ENCODE measurements at regions not wholly inside any gene's neighbourhood (a gene's known extent, or its start where the extent isn't known, plus 50 kb on each side); places are given as distances from the start of the nearest gene placed in this dataset. TPM values are rescaled to one million over a fixed set of nuclear protein-coding genes. Genes with fewer than 3 reads are reported as not detected.
"Not testable (repeated sequence)": the region's sequence is repeated elsewhere in the genome, so short reads cannot be mapped to it uniquely, and the experiment has no call there.

DNA sequence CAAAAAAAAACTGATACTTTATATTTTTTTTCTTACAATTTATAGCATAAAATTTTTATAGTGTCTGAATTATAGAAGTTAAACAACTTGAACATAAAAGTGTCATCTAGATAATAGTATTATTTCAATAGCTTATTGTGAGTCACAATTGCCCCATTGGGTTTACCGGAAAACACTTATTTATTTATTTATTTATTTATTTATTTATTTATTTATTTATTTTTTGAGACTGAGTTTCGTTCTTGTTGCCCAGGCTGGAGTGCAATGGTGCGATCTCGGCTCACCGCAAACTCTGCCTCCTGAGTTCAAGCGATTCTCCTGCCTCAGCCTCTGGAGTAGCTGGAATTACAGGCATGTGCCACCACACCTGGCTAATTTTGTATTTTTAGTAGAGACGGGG, 61.4 kb upstream of the ZNF98 start:
- not testable (repeated sequence) for H3K4me3 ChIP-seq (ENCODE audit: low read length); H3K9ac ChIP-seq (ENCODE audit: low read length); H3K27me3 ChIP-seq (ENCODE audit: low read length); H3K4me1 ChIP-seq (ENCODE audit: low read length); H4K20me1 ChIP-seq (ENCODE audit: insufficient read depth, low read depth, low read length); H3K9me2 ChIP-seq (replicated peaks; ENCODE audit: insufficient read depth, low read length); H3K79me2 ChIP-seq (ENCODE audit: low read length); H2AFZ ChIP-seq (ENCODE audit: low read length); H3K4me2 ChIP-seq (ENCODE audit: low read depth, low read length, poor library complexity, severe bottlenecking); H3K36me3 ChIP-seq (ENCODE audit: insufficient read depth, low read length); DNase-seq; H3K27ac ChIP-seq (ENCODE audit: low read length)
- peaks cover 43% of the 10 kb centered on the region for H3K9me3 ChIP-seq (ENCODE audit: low read length)

DNA sequence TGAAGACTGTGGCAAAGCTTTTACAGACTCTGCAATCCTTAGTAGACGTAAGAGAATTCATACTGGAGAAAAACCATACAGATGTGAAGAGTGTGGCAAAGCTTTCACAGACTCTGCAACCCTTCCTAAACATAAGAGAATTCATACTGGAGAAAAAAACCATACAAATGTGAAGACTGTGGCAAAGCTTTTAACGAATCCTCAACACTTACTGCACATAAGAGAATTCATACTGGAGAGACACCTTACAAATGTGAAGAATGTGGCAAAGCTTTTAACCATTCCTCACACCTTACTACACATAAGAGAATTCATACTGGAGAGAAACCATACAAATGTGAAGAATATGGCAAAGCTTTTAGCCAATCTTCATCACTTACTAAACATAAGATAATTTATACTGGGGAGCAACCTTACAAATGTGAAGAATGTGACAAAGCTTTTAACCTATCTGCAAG, 50.1 kb upstream of the ZNF98 start:
- Histone ChIP-seq H2AFZ (ENCODE audit: low read length) (no peak overlapping the region), H3K36me3 (ENCODE audit: insufficient read depth, low read length) (no peaks in the 10 kb centered on the region), H3K9ac (ENCODE audit: low read length) (no peak overlapping the region), H3K27me3 (ENCODE audit: low read length) (no peaks in the 10 kb centered on the region), H3K9me2 (replicated peaks; ENCODE audit: insufficient read depth, low read length) (no peaks in the 10 kb centered on the region), H3K27ac (ENCODE audit: low read length) (no peak overlapping the region), H3K9me3 (ENCODE audit: low read length) (peaks cover 52% of the 10 kb centered on the region), H3K79me2 (ENCODE audit: low read length) (no peaks in the 10 kb centered on the region), H3K4me1 (ENCODE audit: low read length) (no peaks in the 10 kb centered on the region), H3K4me3 (ENCODE audit: low read length) (no peak overlapping the region), H3K4me2 (ENCODE audit: low read depth, low read length, poor library complexity, severe bottlenecking) (no peak overlapping the region), H4K20me1 (ENCODE audit: insufficient read depth, low read depth, low read length) (no peaks in the 10 kb centered on the region)
- DNase-seq: no peak

Small RNAs in the stretch of these regions (small RNA-seq; reads per million reads assigned to genes)
- gene AC004004.1: not detected

Data from Karpas-422 (cell line).